ENCODE measurements at regions not wholly inside any gene's neighbourhood (a gene's known extent, or its start where the extent isn't known, plus 50 kb on each side); places are given as distances from the start of the nearest gene placed in this dataset.

- Histone ChIP-seq H4K20me1 (replicated peaks; ENCODE audit: control insufficient read depth, extremely low read depth, insufficient read depth, low read length) (no peaks in the 10 kb centered on the region), H3K4me3 (replicated peaks in 1 of 3; ENCODE audit: insufficient read depth in 1 of 3, low read depth in 1 of 3, low read length in 3 of 3) (no peak overlapping the region), H3K4me2 (ENCODE audit: insufficient read depth, low read length) (no peak overlapping the region), H3K9ac (replicated peaks; ENCODE audit: extremely low read depth, insufficient read depth, low read length) (no peak overlapping the region), H3K79me2 (ENCODE audit: control insufficient read depth, insufficient read depth, low read length) (no peaks in the 10 kb centered on the region), H3K27ac (ENCODE audit: insufficient read depth, low read depth, low read length) (no peak overlapping the region), H3K4me1 (ENCODE audit: control insufficient read depth, extremely low read depth, insufficient read depth, low read length) (no peaks in the 10 kb centered on the region), H2AFZ (ENCODE audit: low read depth, low read length) (no peak overlapping the region), H3K9me1 (replicated peaks; ENCODE audit: control insufficient read depth, extremely low read depth, insufficient read depth, low read length) (no peaks in the 10 kb centered on the region), H3K36me3 (ENCODE audit: control insufficient read depth in 2 of 2, extremely low read depth in 1 of 2, insufficient read depth in 2 of 2, low read length in 2 of 2) (no peaks in the 10 kb centered on the region), H3K9me3 (replicated peaks; ENCODE audit: control insufficient read depth, insufficient read depth, low read length) (no peaks in the 10 kb centered on the region), H3K27me3 (ENCODE audit: control insufficient read depth in 2 of 2, insufficient read depth in 2 of 2, low read length in 2 of 2) (no peaks in the 10 kb centered on the region)
- FAIRE-seq (no peak), DNase-seq (ENCODE audit: low read depth, low spot score) (no peak)
- TF ChIP-seq JUN (IDR thresholded peaks at IDR 0.05; ENCODE audit: borderline replicate concordance, insufficient read depth, insufficient read length, low read depth) (no peak), POLR2AphosphoS5 (IDR thresholded peaks at IDR 0.05; ENCODE audit: insufficient read depth, low read depth, low read length) (no peak), EZH2 (IDR thresholded peaks at IDR 0.05; ENCODE audit: borderline replicate concordance, low read depth, low read length, severe bottlenecking) (no peak), CTCF (IDR thresholded peaks at IDR 0.05; ENCODE audit: extremely low read depth in 1 of 2, insufficient read depth in 1 of 2, low read depth in 1 of 2, low read length in 2 of 2) (no peak), MAX (IDR thresholded peaks at IDR 0.05; ENCODE audit: insufficient read depth, insufficient read length) (no peak), POLR2A (IDR thresholded peaks at IDR 0.05; ENCODE audit: low read depth, low read length) (no peak), FOS (IDR thresholded peaks at IDR 0.05; ENCODE audit: borderline replicate concordance, insufficient read depth, low read length) (no peak), MYC (IDR thresholded peaks at IDR 0.05; ENCODE audit: low read depth, low read length) (no peak), GATA2 (IDR thresholded peaks at IDR 0.05; ENCODE audit: insufficient read depth, insufficient read length, low read depth, low read length) (no peak)
- POLR2A ChIA-PET, result no interaction called here
- CTCF ChIA-PET, result no interaction called here
- no TSS peak for BruUV-seq (replicated peaks)
- dilution Hi-C loops (cut with MboI; ENCODE audit: extremely low pct_ligation_motif_present, low sequenced_read_pairs), result no loop called here
- intact Hi-C loops (cut with micrococcal nuclease), result no loop called here
These were observed 266.4 kb upstream of the PREP start for GRCh38 chr6:105669232-105669631.
